GM12873 (cell line): ENCODE measurements at regions not wholly inside any gene's neighbourhood (a gene's known extent, or its start where the extent isn't known, plus 50 kb on each side); places are given as distances from the start of the nearest gene placed in this dataset.

Experiments used
- CTCF ChIP-seq: IDR thresholded peaks from 2 replicates; pipeline ENCODE4 v1.5.1; 2012; ENCODE audit warnings: low read depth, mild to moderate bottlenecking, moderate library complexity, low read length, control low read depth; ENCODE audit not compliant: insufficient read depth; ENCODE audit errors: missing control alignments

- TF ChIP-seq CTCF: no peak
These were observed 183.6 kb upstream of the TNC start for GRCh38 chr9:115301581-115301980.

- no peak for TF ChIP-seq CTCF
These were observed 187.6 kb upstream of the TNC start for GRCh38 chr9:115305543-115305942.

GRCh38 chr9:115306865-115307264, 188.9 kb upstream of the TNC start:
- no peak for TF ChIP-seq CTCF

DNA sequence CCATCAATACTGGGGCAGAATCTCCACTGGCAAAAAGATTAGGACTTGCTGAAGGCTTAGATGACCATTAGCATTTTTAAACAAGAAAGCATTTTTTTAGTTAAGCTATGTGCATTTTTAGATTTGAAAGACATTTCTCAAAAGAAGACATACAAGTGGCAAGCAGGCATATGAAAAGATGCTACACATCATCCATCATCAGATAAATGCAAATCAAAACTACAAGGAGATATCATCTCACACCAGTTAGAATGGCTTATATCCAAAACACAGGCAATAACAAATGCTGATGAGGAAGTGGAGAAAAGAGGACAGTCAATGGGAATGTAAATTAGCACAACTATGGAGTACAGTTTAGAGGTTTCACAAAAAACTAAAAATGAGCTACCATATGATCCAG, 195.6 kb upstream of the TNC start:
- no peak for TF ChIP-seq CTCF

GRCh38 chr9:115326461-115326860, 208.5 kb upstream of the TNC start:
- no peak for TF ChIP-seq CTCF

DNA sequence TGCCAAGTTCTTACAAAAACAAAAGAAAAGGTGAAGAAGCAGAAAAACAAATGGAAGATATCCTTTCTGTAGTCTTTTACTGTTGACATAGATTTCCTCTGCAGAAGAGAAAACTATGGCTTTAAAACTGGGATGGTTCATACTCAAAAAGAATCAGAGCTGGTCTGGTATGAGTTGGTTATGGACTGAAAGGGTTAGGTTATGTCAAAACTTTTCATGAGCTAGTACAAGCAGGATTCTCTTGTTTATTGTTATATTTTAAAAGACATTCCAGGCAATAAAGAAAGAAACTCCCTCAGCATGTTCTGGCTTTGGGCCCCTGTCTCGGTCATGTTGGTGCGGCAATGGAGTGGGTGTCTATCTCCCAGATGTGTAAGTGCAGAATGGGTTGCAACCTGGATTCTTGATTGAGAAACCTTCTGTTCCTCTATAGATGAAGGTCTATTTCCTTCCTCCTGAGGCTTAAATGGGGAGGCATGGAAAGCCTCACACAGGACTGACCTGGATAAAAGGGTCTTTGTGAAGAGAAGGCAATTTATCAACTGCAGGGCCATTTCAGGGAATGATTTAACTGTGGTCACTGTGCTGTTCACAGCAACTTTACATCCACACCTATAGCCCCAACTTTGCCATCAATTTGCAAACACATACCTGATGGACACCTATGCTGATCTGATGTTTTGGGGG, 209.6 kb upstream of the TNC start:
- TF ChIP-seq CTCF: no peak

DNA sequence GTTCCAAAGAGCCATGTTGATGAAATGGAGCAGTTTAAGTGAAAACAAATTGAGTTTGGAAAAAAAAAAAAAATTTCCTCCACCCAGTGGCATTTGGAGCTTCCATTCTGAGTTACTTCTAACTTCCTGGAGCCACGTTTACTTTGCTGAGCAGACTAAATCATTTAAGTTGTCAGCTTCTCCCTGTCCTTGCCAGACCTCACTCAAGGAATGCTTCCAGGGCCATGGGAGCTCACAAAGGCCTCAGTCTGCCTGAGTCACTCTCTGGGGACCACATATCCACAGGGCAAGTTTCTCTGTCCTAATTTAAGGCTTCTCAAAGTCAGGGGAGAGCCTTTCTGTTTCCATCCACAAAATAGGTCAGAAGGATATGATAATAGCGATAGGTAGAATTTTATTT, 210.3 kb upstream of the TNC start:
- no peak for TF ChIP-seq CTCF
